Transverse colon (tissue), 4 donors: ENCODE measurements at regions not wholly inside any gene's neighbourhood (a gene's known extent, or its start where the extent isn't known, plus 50 kb on each side); places are given as distances from the start of the nearest gene placed in this dataset.

Experiments
- DNase-seq: peaks from one replicate; pipeline ENCODE4 v3.0.0-alpha.2; 2019
- H3K27ac ChIP-seq, 4 donors: fragments of 200-600 bp; sonication (generic); 2 replicates each; pipeline ENCODE4 v1.5.1; 2016 to 2018; ENCODE audit warnings: inconsistent platforms in 4 of 4
- H3K27me3 ChIP-seq: fragments of 200-600 bp; sonication (generic); 2 replicates; pipeline ENCODE4 v1.5.1; 2017; ENCODE audit warnings: inconsistent platforms
- H3K36me3 ChIP-seq, 4 donors: fragments of 200-600 bp; sonication (generic); 2 replicates each; pipeline ENCODE4 v1.5.1; 2017 to 2019; ENCODE audit warnings: inconsistent platforms in 4 of 4
- H3K4me1 ChIP-seq, 4 donors: fragments of 200-600 bp; sonication (generic); 2 replicates each; pipeline ENCODE4 v1.5.1; 2017 to 2020; ENCODE audit warnings: inconsistent platforms in 4 of 4
- H3K4me3 ChIP-seq, 4 donors: fragments of 200-600 bp; sonication (generic); 1 replicate in 1 of 4; 2 replicates in 3 of 4; pipeline versions ENCODE4 v1.5.1 to v1.6.1; 2017 to 2019; ENCODE audit warnings: inconsistent platforms in 4 of 4
- H3K9me3 ChIP-seq, 2 donors: fragments of 200-600 bp; sonication (generic); 2 replicates each; pipeline ENCODE4 v1.5.1; 2017 to 2019; ENCODE audit warnings: inconsistent platforms in 2 of 2
- EP300 ChIP-seq: sonication (generic); formaldehyde crosslinking; IDR thresholded peaks from one replicate; pipeline ENCODE4 v1.6.1; 2017; ENCODE audit warnings: antibody characterized with exemption, low read depth
- POLR2A ChIP-seq: fragments of 450-650 bp; IDR thresholded peaks from one replicate; pipeline ENCODE4 v1.6.1; 2016; ENCODE audit warnings: antibody characterized with exemption, mild to moderate bottlenecking, moderate library complexity
- POLR2AphosphoS5 ChIP-seq, 3 donors: sonication (generic); formaldehyde crosslinking; IDR thresholded peaks; one replicate each; pipeline ENCODE4 v1.6.1; 2016; ENCODE audit warnings: antibody characterized with exemption in 3 of 3
- WGBS, 2 donors: methylation state at CpG; one replicate each; pipeline ENCODE4 v1.1.5; 2018; ENCODE audit warnings: low coverage in 1 of 2; 5-methylcytosine and 5-hydroxymethylcytosine counted together
- in situ Hi-C, 4 donors: fragments of 200-750 bp; cut with MboI; loops; one replicate each; pipeline versions ENCODE4 v1.15.0 to v1.15.1; 2017; ENCODE audit warnings: low sequenced_read_pairs in 3 of 4, low pct_ligation_motif_present in 1 of 4, low pct_unique_long_range_greater_than_20kb in 1 of 4
- intact Hi-C: fragments of 100-400 bp; cut with DNase I; formaldehyde crosslinking; loops from one replicate; pipeline ENCODE4 v1.15.1; 2023; ENCODE audit warnings: low total_unique reads
- TF ChIP-seq, protein P1 (sequence below), 5 experiments: fragments of 200-600 bp in 3 of 5; fragments of 450-650 bp in 2 of 5; sonication (generic) in 3 of 5; IDR thresholded peaks; 1 replicate in 2 of 5; 2 replicates in 3 of 5; pipeline ENCODE4 v1.5.1; 2016 to 2017; ENCODE audit warnings: antibody characterized with exemption in 5 of 5, inconsistent platforms in 3 of 5, mild to moderate bottlenecking in 2 of 5, moderate library complexity in 1 of 5

DNA sequence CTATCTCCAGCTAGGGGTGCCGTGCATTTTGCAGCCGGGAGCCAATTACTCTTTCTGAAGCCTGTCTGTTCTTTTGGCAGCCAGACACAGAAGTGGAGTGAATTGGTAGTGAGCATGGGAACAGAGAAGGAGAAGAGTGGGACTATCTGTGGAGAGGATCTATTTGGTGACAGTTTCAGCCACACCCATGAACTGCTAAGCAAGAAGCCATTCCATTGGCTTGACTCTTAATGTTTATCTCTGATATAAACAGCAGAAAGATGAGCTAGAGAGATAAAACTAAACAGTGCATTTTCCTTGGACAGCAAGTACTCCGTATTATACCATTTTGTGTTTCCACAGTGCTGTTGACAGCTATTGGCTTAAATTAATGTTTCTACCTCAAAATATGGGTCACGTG is 259.6 kb upstream of the THUMPD2 start:
- TF ChIP-seq, protein P1, sequence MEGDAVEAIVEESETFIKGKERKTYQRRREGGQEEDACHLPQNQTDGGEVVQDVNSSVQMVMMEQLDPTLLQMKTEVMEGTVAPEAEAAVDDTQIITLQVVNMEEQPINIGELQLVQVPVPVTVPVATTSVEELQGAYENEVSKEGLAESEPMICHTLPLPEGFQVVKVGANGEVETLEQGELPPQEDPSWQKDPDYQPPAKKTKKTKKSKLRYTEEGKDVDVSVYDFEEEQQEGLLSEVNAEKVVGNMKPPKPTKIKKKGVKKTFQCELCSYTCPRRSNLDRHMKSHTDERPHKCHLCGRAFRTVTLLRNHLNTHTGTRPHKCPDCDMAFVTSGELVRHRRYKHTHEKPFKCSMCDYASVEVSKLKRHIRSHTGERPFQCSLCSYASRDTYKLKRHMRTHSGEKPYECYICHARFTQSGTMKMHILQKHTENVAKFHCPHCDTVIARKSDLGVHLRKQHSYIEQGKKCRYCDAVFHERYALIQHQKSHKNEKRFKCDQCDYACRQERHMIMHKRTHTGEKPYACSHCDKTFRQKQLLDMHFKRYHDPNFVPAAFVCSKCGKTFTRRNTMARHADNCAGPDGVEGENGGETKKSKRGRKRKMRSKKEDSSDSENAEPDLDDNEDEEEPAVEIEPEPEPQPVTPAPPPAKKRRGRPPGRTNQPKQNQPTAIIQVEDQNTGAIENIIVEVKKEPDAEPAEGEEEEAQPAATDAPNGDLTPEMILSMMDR (IDR thresholded peaks at IDR 0.05), result no peak
- TF ChIP-seq POLR2A, result no peak
- TF ChIP-seq EP300, result no peak
- no peak for TF ChIP-seq POLR2AphosphoS5 (IDR thresholded peaks at IDR 0.05)
- Histone ChIP-seq H3K9me3 (no peaks in the 10 kb centered on the region), H3K4me1 (peaks cover 0 to 8% (median 0%) of the 10 kb centered on the region in 4 donors), H3K36me3 (no peaks in the 10 kb centered on the region), H3K27ac (no peak overlapping the region), H3K27me3 (no peaks in the 10 kb centered on the region), H3K4me3 (no peak overlapping the region)
- no peak for DNase-seq
- intact Hi-C loops, result no loop called here
- 62 to 68% methylated on average over 3 to 4 of the region's 4 CpGs for WGBS, 2 donors
- in situ Hi-C loops, result no loop called here

DNA sequence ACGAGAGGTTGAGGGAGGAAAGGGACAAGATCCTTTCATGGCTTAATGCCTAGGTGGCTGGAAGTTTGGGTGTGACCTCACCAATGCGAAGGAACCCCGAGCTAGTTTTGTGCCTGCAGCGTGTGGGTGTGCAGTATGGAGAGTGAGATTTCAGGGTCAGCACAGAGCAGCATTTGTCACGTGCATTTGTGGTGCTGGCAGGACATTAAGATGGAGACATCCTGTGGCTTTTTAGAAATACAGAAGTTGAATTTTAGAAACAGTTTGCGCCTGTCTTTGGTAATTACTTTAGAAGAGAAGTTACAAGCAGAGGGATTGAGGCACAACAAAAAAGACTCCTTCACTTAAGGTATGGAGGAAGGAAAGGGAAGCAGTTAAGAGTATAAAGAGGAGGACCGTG is 258.2 kb upstream of the THUMPD2 start:
- H3K4me1 ChIP-seq, result peaks cover 0 to 8% (median 0%) of the 10 kb centered on the region in 4 donors
- intact Hi-C loops (no loop called here), in situ Hi-C loops (no loop called here)
- no peak overlapping the region for H3K27ac ChIP-seq
- no peak overlapping the region for H3K4me3 ChIP-seq
- DNase-seq, result no peak
- TF ChIP-seq, protein P1 (IDR thresholded peaks at IDR 0.05), result no peak
- no peak for TF ChIP-seq POLR2A
- no peaks in the 10 kb centered on the region for H3K27me3 ChIP-seq
- H3K36me3 ChIP-seq, result no peaks in the 10 kb centered on the region
- no peaks in the 10 kb centered on the region for H3K9me3 ChIP-seq
- 53 to 62% methylated on average over 7 of the region's 7 CpGs for WGBS, 2 donors

DNA sequence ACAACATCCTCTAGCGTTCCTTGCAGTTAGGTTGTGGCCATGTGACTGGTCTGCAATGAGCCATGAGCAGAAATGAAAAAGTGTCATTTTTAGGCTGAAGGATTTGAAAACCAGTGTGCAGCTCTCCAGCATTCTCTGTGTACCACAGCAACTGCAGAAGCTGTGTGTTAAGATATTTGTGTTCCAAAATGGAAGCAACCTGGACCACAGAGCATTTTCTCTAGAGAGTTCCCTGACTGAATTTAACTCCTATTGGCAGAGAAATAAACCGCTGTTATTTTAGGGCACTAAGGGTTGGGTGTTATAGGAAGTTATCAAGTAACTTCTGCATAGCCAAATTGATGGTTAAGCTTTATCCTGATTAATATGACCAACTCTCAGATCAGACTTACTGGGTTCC is 257.2 kb upstream of the THUMPD2 start:
- peaks cover 0 to 8% (median 0%) of the 10 kb centered on the region in 4 donors for H3K4me1 ChIP-seq
- H3K27me3 ChIP-seq, result no peaks in the 10 kb centered on the region
- no peaks in the 10 kb centered on the region for H3K36me3 ChIP-seq
- no peak for TF ChIP-seq POLR2AphosphoS5 (IDR thresholded peaks at IDR 0.05)
- no peaks in the 10 kb centered on the region for H3K9me3 ChIP-seq
- DNase-seq, result no peak
- intact Hi-C loops (no loop called here), in situ Hi-C loops (no loop called here)
- WGBS, 2 donors, result 76 to 83% methylated on average over 2 of the region's 2 CpGs
- H3K4me3 ChIP-seq, result no peak overlapping the region
- H3K27ac ChIP-seq, result no peak overlapping the region

DNA sequence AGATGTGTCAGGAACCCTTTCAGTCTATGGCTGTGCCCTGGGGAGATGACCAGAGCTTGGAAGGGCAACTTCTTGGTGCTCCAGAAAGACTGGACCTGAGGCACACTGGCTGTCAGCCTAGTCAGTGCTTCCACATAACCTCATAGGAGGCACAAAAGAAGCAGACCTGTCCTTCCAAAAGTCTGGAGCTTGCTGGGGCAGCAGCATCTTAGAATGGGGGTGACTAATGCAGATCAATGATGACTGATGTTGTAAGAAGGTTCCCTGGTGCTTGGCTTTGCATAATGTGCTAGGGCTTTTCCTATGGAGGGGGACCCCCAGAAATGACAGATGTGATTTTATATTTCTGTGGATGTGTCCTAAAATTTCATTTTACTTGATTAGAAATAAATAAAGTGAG is 255.7 kb upstream of the THUMPD2 start:
- DNase-seq, result no peak
- in situ Hi-C loops (no loop called here), intact Hi-C loops (no loop called here)
- TF ChIP-seq, protein P1 (IDR thresholded peaks at IDR 0.05), result no peak
- TF ChIP-seq POLR2AphosphoS5 (IDR thresholded peaks at IDR 0.05), result no peak
- no peak for TF ChIP-seq POLR2A
- no peak for TF ChIP-seq EP300
- Histone ChIP-seq H3K4me1 (peaks cover 0 to 8% (median 0%) of the 10 kb centered on the region in 4 donors), H3K27ac (no peak overlapping the region), H3K9me3 (no peaks in the 10 kb centered on the region), H3K4me3 (no peak overlapping the region), H3K36me3 (no peaks in the 10 kb centered on the region), H3K27me3 (no peaks in the 10 kb centered on the region)

DNA sequence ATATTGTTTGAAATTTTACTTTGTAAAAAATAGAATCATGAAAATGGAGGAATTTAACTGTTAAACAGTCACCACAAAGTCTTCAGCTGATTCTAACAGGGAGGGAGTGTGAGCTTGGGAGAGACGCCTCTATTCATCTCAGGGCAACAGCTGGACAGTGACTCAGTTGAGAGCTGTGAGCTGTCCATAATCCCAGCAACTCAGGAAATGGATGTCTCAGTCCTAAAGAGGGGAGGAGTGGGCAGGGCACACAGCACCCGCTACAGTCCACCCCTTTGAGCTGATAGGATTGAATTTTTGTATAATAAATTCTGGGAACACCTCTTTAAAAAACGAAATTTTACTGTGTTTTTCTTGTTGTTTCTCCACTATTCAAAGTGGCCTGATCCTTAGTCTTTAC is 255.1 kb upstream of the THUMPD2 start:
- intact Hi-C loops, result no loop called here
- 67 to 70% methylated on average over 3 of the region's 3 CpGs for WGBS, 2 donors
- Histone ChIP-seq H3K9me3 (no peaks in the 10 kb centered on the region), H3K4me3 (no peak overlapping the region), H3K4me1 (peaks cover 0 to 4% (median 0%) of the 10 kb centered on the region in 4 donors), H3K27ac (no peak overlapping the region), H3K27me3 (no peaks in the 10 kb centered on the region), H3K36me3 (no peaks in the 10 kb centered on the region)
- TF ChIP-seq, protein P1 (IDR thresholded peaks at IDR 0.05), result no peak
- TF ChIP-seq EP300, result no peak
- no peak for TF ChIP-seq POLR2A
- no peak for TF ChIP-seq POLR2AphosphoS5 (IDR thresholded peaks at IDR 0.05)
- in situ Hi-C loops, result no loop called here
- DNase-seq, result no peak
